Tibial nerve (tissue), 4 donors: ENCODE measurements at regions not wholly inside any gene's neighbourhood (a gene's known extent, or its start where the extent isn't known, plus 50 kb on each side); places are given as distances from the start of the nearest gene placed in this dataset.

ENCODE experiments used
- EP300 ChIP-seq, 2 donors: sonication (generic); formaldehyde crosslinking; IDR thresholded peaks; one replicate each; pipeline ENCODE4 v1.6.1; 2017; ENCODE audit warnings: antibody characterized with exemption in 2 of 2, mild to moderate bottlenecking in 1 of 2
- POLR2A ChIP-seq, 2 donors: fragments of 450-650 bp; IDR thresholded peaks; one replicate each; pipeline ENCODE4 v1.6.1; 2017; ENCODE audit warnings: antibody characterized with exemption in 2 of 2, mild to moderate bottlenecking in 2 of 2, moderate library complexity in 2 of 2
- TF ChIP-seq, protein P1 (sequence below), 5 experiments: fragments of 200-600 bp in 3 of 5; fragments of 450-650 bp in 2 of 5; sonication (generic) in 3 of 5; IDR thresholded peaks; one replicate each; pipeline ENCODE4 v1.5.1; 2016 to 2019; ENCODE audit warnings: antibody characterized with exemption in 5 of 5, mild to moderate bottlenecking in 3 of 5, moderate library complexity in 2 of 5

DNA sequence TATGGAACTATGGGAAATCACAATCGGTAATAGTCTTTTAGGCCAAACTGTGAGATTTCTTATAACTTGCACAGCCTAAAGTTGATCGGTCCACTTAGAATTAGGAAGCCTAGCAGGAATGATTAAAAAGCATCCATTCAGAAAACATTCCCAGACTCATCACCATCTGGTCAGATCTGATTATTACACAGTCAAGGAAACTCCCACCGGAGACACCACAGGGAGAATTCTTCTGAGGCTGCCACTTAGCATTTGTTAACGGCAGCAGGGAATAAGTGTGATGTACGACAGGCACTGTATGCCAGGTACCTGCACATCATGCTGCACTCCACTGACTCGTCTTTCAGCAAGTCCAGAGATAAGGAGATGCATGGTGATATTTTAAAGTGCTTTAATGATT lies 227.6 kb upstream of the STEAP1 start:
- TF ChIP-seq POLR2A (IDR thresholded peaks at IDR 0.05) (no peak), EP300 (IDR thresholded peaks at IDR 0.05) (no peak)
- TF ChIP-seq, protein P1, sequence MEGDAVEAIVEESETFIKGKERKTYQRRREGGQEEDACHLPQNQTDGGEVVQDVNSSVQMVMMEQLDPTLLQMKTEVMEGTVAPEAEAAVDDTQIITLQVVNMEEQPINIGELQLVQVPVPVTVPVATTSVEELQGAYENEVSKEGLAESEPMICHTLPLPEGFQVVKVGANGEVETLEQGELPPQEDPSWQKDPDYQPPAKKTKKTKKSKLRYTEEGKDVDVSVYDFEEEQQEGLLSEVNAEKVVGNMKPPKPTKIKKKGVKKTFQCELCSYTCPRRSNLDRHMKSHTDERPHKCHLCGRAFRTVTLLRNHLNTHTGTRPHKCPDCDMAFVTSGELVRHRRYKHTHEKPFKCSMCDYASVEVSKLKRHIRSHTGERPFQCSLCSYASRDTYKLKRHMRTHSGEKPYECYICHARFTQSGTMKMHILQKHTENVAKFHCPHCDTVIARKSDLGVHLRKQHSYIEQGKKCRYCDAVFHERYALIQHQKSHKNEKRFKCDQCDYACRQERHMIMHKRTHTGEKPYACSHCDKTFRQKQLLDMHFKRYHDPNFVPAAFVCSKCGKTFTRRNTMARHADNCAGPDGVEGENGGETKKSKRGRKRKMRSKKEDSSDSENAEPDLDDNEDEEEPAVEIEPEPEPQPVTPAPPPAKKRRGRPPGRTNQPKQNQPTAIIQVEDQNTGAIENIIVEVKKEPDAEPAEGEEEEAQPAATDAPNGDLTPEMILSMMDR (IDR thresholded peaks at IDR 0.05): no peak
